HL-60 (cell line): ENCODE measurements at regions not wholly inside any gene's neighbourhood (a gene's known extent, or its start where the extent isn't known, plus 50 kb on each side); places are given as distances from the start of the nearest gene placed in this dataset.

Experiments used
- CTCF ChIP-seq: IDR thresholded peaks from one replicate; pipeline ENCODE4 v1.5.1; 2011; ENCODE audit warnings: low read length, control low read depth, inconsistent platforms; ENCODE audit not compliant: insufficient read depth
- GABPA ChIP-seq: IDR thresholded peaks from 2 replicates; pipeline ENCODE4 v1.6.1; 2012; ENCODE audit warnings: low read depth
- POLR2AphosphoS5 ChIP-seq: IDR thresholded peaks from 2 replicates; pipeline ENCODE4 v1.6.1; 2012; ENCODE audit warnings: low read depth
- REST ChIP-seq: IDR thresholded peaks from 2 replicates; pipeline ENCODE4 v1.6.1; 2012; ENCODE audit warnings: low read depth; ENCODE audit not compliant: insufficient replicate concordance

GRCh38 chr4:130238121-130238520 lies 1142.2 kb downstream of the C4orf33 start:
- TF ChIP-seq CTCF, result no peak
- no peak for TF ChIP-seq POLR2AphosphoS5
- no peak for TF ChIP-seq GABPA
- no peak for TF ChIP-seq REST
